ENCODE measurements at regions not wholly inside any gene's neighbourhood (a gene's known extent, or its start where the extent isn't known, plus 50 kb on each side); places are given as distances from the start of the nearest gene placed in this dataset.

GRCh38 chr3:194077602-194078001 is 58.3 kb upstream of the HES1 start:
- in situ Hi-C loops (cut with MboI; ENCODE audit: low pct_unique_long_range_greater_than_20kb, low sequenced_read_pairs, unreplicated experiment): no loop called here
- no peak for DNase-seq (ENCODE audit: low spot score)
- TF ChIP-seq CTCF (IDR thresholded peaks at IDR 0.05; ENCODE audit: extremely low read depth, insufficient read depth, missing control alignments): no peak

- DNase-seq (ENCODE audit: low spot score): no peak
- no peak for TF ChIP-seq CTCF (IDR thresholded peaks at IDR 0.05; ENCODE audit: extremely low read depth, insufficient read depth, missing control alignments)
- in situ Hi-C loops (cut with MboI; ENCODE audit: low pct_unique_long_range_greater_than_20kb, low sequenced_read_pairs, unreplicated experiment): no loop called here
Measured at GRCh38 chr3:194078045-194078821, 57.7 kb upstream of the HES1 start.

GRCh38 chr3:194079702-194080172 is 56.2 kb upstream of the HES1 start:
- TF ChIP-seq CTCF (IDR thresholded peaks at IDR 0.05; ENCODE audit: extremely low read depth, insufficient read depth, missing control alignments): no peak
- in situ Hi-C loops (cut with MboI; ENCODE audit: low pct_unique_long_range_greater_than_20kb, low sequenced_read_pairs, unreplicated experiment): no loop called here
- DNase-seq (ENCODE audit: low spot score): no peak

GRCh38 chr3:194080436-194080835 is 55.5 kb upstream of the HES1 start:
- TF ChIP-seq CTCF (IDR thresholded peaks at IDR 0.05; ENCODE audit: extremely low read depth, insufficient read depth, missing control alignments): no peak
- DNase-seq (ENCODE audit: low spot score): no peak
- in situ Hi-C loops (cut with MboI; ENCODE audit: low pct_unique_long_range_greater_than_20kb, low sequenced_read_pairs, unreplicated experiment): no loop called here

GRCh38 chr3:194080913-194081800 is 54.8 kb upstream of the HES1 start:
- in situ Hi-C loops (cut with MboI; ENCODE audit: low pct_unique_long_range_greater_than_20kb, low sequenced_read_pairs, unreplicated experiment): no loop called here
- TF ChIP-seq CTCF (IDR thresholded peaks at IDR 0.05; ENCODE audit: extremely low read depth, insufficient read depth, missing control alignments): no peak
- no peak for DNase-seq (ENCODE audit: low spot score)

- DNase-seq (ENCODE audit: low spot score): no peak
- no peak for TF ChIP-seq CTCF (IDR thresholded peaks at IDR 0.05; ENCODE audit: extremely low read depth, insufficient read depth, missing control alignments)
- in situ Hi-C loops (cut with MboI; ENCODE audit: low pct_unique_long_range_greater_than_20kb, low sequenced_read_pairs, unreplicated experiment): no loop called here
Measured at GRCh38 chr3:194081826-194082225, 54.1 kb upstream of the HES1 start.

Measured in GM13977 (cell line).